ENCODE measurements at regions not wholly inside any gene's neighbourhood (a gene's known extent, or its start where the extent isn't known, plus 50 kb on each side); places are given as distances from the start of the nearest gene placed in this dataset.

- no peak overlapping the region for H2AFZ ChIP-seq (ENCODE audit: insufficient read depth, low read depth, low read length, poor library complexity, severe bottlenecking)
These were observed 248.4 kb downstream of the RFC3 start for GRCh38 chr13:34066344-34066743.

DNA sequence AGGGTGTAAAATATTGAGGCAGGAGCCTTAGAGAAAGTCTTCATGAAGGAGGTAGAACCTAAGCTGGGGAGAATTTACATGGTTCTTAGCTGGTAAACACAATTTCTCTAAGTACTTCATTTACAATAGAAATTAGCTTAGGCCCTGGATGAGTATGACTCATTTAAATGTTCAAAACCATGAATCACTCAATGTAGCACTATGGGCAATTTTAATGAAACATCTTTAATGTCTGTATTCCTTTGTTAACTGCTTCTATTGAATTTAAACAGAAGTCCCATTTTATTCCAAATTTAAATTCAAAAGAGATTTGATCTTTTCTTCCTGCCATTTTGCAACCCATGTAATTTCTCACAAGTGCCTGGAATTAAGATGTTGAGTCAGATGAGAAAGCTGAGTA, 252.1 kb downstream of the RFC3 start:
- Histone ChIP-seq H4K20me1 (ENCODE audit: insufficient read depth, low read length) (no peaks in the 10 kb centered on the region), H3K4me3 (replicated peaks in 1 of 3; ENCODE audit: low read depth in 2 of 3, low read length in 3 of 3) (no peak overlapping the region), H3K9ac (ENCODE audit: insufficient read depth, low read length, poor library complexity, severe bottlenecking) (no peak overlapping the region), H3K9me3 (replicated peaks in 1 of 2; ENCODE audit: control insufficient read depth in 1 of 2, insufficient read depth in 1 of 2, low read length in 2 of 2) (no peaks in the 10 kb centered on the region), H2AFZ (ENCODE audit: insufficient read depth, low read depth, low read length, poor library complexity, severe bottlenecking) (no peak overlapping the region), H3K36me3 (replicated peaks in 1 of 2; ENCODE audit: control insufficient read depth in 1 of 2, insufficient read depth in 2 of 2, low read length in 2 of 2) (no peaks in the 10 kb centered on the region), H3K4me1 (ENCODE audit: control insufficient read depth in 1 of 2, insufficient read depth in 2 of 2, low read length in 2 of 2) (no peaks in the 10 kb centered on the region), H3K4me2 (replicated peaks; ENCODE audit: extremely low read depth, low read length, poor library complexity, severe bottlenecking) (no peak overlapping the region), H3K27me3 (ENCODE audit: control insufficient read depth in 2 of 2, insufficient read depth in 2 of 2, low read length in 2 of 2) (no peaks in the 10 kb centered on the region), H3K79me2 (ENCODE audit: insufficient read depth, low read length) (no peaks in the 10 kb centered on the region), H3K27ac (ENCODE audit: low read depth in 1 of 2, low read length in 2 of 2) (no peak overlapping the region)
- DNase-seq: no peak
- peaks cover 0 to 2% (median 0%) of the 10 kb centered on the region in 3 donors for H3K27me3 Mint-ChIP-seq (ENCODE audit: low read depth in 3 of 3)
- no peak overlapping the region for H3K27ac Mint-ChIP-seq
- no peaks in the 10 kb centered on the region for H3K36me3 Mint-ChIP-seq
- TF ChIP-seq CTCF (IDR thresholded peaks at IDR 0.05): no peak
- H3K4me3 Mint-ChIP-seq: no peak overlapping the region
- intact Hi-C loops (cut with micrococcal nuclease): no loop called here
- H3K4me1 Mint-ChIP-seq: no peaks in the 10 kb centered on the region
- H3K9me3 Mint-ChIP-seq: peaks cover 0 to 6% (median under 1%) of the 10 kb centered on the region in 7 donors

More at GRCh38 chr13:34066344-34066743, 248.4 kb downstream of the RFC3 start:
- H3K9me3 Mint-ChIP-seq: peaks cover 0 to 2% (median 0%) of the 10 kb centered on the region in 7 donors
- intact Hi-C loops (cut with micrococcal nuclease): no loop called here
- H3K4me1 Mint-ChIP-seq: no peaks in the 10 kb centered on the region
- Histone ChIP-seq H3K27me3 (ENCODE audit: control insufficient read depth in 2 of 2, insufficient read depth in 2 of 2, low read length in 2 of 2) (no peaks in the 10 kb centered on the region), H3K79me2 (ENCODE audit: insufficient read depth, low read length) (no peaks in the 10 kb centered on the region), H3K4me3 (replicated peaks in 1 of 3; ENCODE audit: low read depth in 2 of 3, low read length in 3 of 3) (no peak overlapping the region), H3K27ac (ENCODE audit: low read depth in 1 of 2, low read length in 2 of 2) (no peak overlapping the region), H4K20me1 (ENCODE audit: insufficient read depth, low read length) (no peaks in the 10 kb centered on the region), H3K36me3 (replicated peaks in 1 of 2; ENCODE audit: control insufficient read depth in 1 of 2, insufficient read depth in 2 of 2, low read length in 2 of 2) (no peaks in the 10 kb centered on the region), H3K4me2 (replicated peaks; ENCODE audit: extremely low read depth, low read length, poor library complexity, severe bottlenecking) (no peak overlapping the region), H3K9me3 (replicated peaks in 1 of 2; ENCODE audit: control insufficient read depth in 1 of 2, insufficient read depth in 1 of 2, low read length in 2 of 2) (peaks cover 0 to under 1% of the 10 kb centered on the region in 2 donors), H3K4me1 (ENCODE audit: control insufficient read depth in 1 of 2, insufficient read depth in 2 of 2, low read length in 2 of 2) (no peaks in the 10 kb centered on the region), H3K9ac (ENCODE audit: insufficient read depth, low read length, poor library complexity, severe bottlenecking) (no peak overlapping the region)
- no CpG with 5 or more reads among the region's 1 CpG for WGBS (ENCODE audit: insufficient coverage)
- DNase-seq: no peak
- TF ChIP-seq CTCF (IDR thresholded peaks at IDR 0.05): no peak
- H3K27me3 Mint-ChIP-seq (ENCODE audit: low read depth in 3 of 3): no peaks in the 10 kb centered on the region
- H3K36me3 Mint-ChIP-seq: no peaks in the 10 kb centered on the region
- no peak overlapping the region for H3K4me3 Mint-ChIP-seq
- H3K27ac Mint-ChIP-seq: no peak overlapping the region
